ENCODE measurements at regions not wholly inside any gene's neighbourhood (a gene's known extent, or its start where the extent isn't known, plus 50 kb on each side); places are given as distances from the start of the nearest gene placed in this dataset.

GRCh38 chr4:126956184-126956897, 676.4 kb upstream of the INTU start:
- Histone ChIP-seq H3K9me2 (replicated peaks; ENCODE audit: insufficient read depth, low read length) (no peaks in the 10 kb centered on the region), H3K27ac (ENCODE audit: low read length) (no peak overlapping the region), H3F3A (ENCODE audit: insufficient read depth, low read length) (no peaks in the 10 kb centered on the region), H3K79me2 (ENCODE audit: low read length) (no peaks in the 10 kb centered on the region), H3K36me3 (replicated peaks; ENCODE audit: insufficient read depth, low read length) (no peaks in the 10 kb centered on the region), H3K4me2 (ENCODE audit: low read depth, low read length) (no peak overlapping the region), H3K9ac (ENCODE audit: low read length) (no peak overlapping the region), H2AFZ (ENCODE audit: low read length) (no peak overlapping the region), H3K4me3 (ENCODE audit: low read length) (no peak overlapping the region), H3K9me3 (replicated peaks; ENCODE audit: insufficient read depth, low read length) (no peaks in the 10 kb centered on the region), H4K20me1 (ENCODE audit: insufficient read depth, low read length) (no peaks in the 10 kb centered on the region), H3K4me1 (ENCODE audit: low read length) (no peaks in the 10 kb centered on the region), H3K27me3 (replicated peaks; ENCODE audit: insufficient read depth, low read length) (no peaks in the 10 kb centered on the region)
- TF ChIP-seq CTCF (IDR thresholded peaks at IDR 0.05; ENCODE audit: low read length) = no peak
- DNase-seq = no peak

- DNase-seq = no peak
- no peak overlapping the region for H2AFZ ChIP-seq (ENCODE audit: low read length)
- H3K27ac ChIP-seq (ENCODE audit: low read length) = no peak overlapping the region
- no peaks in the 10 kb centered on the region for H3F3A ChIP-seq (ENCODE audit: insufficient read depth, low read length)
- no peaks in the 10 kb centered on the region for H3K4me1 ChIP-seq (ENCODE audit: low read length)
- H4K20me1 ChIP-seq (ENCODE audit: insufficient read depth, low read length) = no peaks in the 10 kb centered on the region
- no peak overlapping the region for H3K4me2 ChIP-seq (ENCODE audit: low read depth, low read length)
- no peaks in the 10 kb centered on the region for H3K27me3 ChIP-seq (replicated peaks; ENCODE audit: insufficient read depth, low read length)
- H3K36me3 ChIP-seq (replicated peaks; ENCODE audit: insufficient read depth, low read length) = no peaks in the 10 kb centered on the region
- H3K9me2 ChIP-seq (replicated peaks; ENCODE audit: insufficient read depth, low read length) = no peaks in the 10 kb centered on the region
- no peaks in the 10 kb centered on the region for H3K9me3 ChIP-seq (replicated peaks; ENCODE audit: insufficient read depth, low read length)
- no peak overlapping the region for H3K4me3 ChIP-seq (ENCODE audit: low read length)
- no peaks in the 10 kb centered on the region for H3K79me2 ChIP-seq (ENCODE audit: low read length)
- TF ChIP-seq CTCF (IDR thresholded peaks at IDR 0.05; ENCODE audit: low read length) (no peak), EZH2phosphoT487 (IDR thresholded peaks at IDR 0.05; ENCODE audit: low read length) (no peak), EZH2 (optimal IDR thresholded peaks at IDR 0.05; ENCODE audit: low read depth, low read length) (no peak)
- H3K9ac ChIP-seq (ENCODE audit: low read length) = no peak overlapping the region
Measured at GRCh38 chr4:126957556-126957955, 675.2 kb upstream of the INTU start.

DNA sequence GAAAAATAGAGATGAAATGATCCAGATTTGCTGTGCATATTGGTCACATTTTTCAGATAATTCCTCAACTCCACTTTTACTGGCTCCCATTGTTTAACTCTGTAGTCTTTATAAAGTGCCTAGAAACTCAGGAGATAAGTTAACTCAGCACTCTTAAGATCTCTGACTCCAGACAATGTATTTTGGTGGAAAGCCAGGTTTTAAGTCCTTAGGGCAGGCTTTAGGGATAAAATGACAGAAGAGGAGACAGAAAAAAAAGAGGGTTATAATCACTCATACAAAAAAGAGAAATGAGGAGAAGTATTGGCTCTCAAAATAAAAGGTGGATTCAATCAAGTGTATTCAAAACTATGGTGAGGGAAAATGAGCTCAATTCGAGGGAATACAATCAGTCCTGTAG, 674.8 kb upstream of the INTU start:
- Histone ChIP-seq H3K9me3 (replicated peaks; ENCODE audit: insufficient read depth, low read length) (no peaks in the 10 kb centered on the region), H3K36me3 (replicated peaks; ENCODE audit: insufficient read depth, low read length) (no peaks in the 10 kb centered on the region), H3K27me3 (replicated peaks; ENCODE audit: insufficient read depth, low read length) (no peaks in the 10 kb centered on the region), H3K9ac (ENCODE audit: low read length) (no peak overlapping the region), H3K4me3 (ENCODE audit: low read length) (no peak overlapping the region), H4K20me1 (ENCODE audit: insufficient read depth, low read length) (no peaks in the 10 kb centered on the region), H3K79me2 (ENCODE audit: low read length) (no peaks in the 10 kb centered on the region), H3K9me2 (replicated peaks; ENCODE audit: insufficient read depth, low read length) (no peaks in the 10 kb centered on the region), H3F3A (ENCODE audit: insufficient read depth, low read length) (no peaks in the 10 kb centered on the region), H3K27ac (ENCODE audit: low read length) (no peak overlapping the region), H3K4me2 (ENCODE audit: low read depth, low read length) (no peak overlapping the region), H3K4me1 (ENCODE audit: low read length) (no peaks in the 10 kb centered on the region), H2AFZ (ENCODE audit: low read length) (no peak overlapping the region)
- TF ChIP-seq EZH2phosphoT487 (IDR thresholded peaks at IDR 0.05; ENCODE audit: low read length) (no peak), CTCF (IDR thresholded peaks at IDR 0.05; ENCODE audit: low read length) (no peak), EZH2 (optimal IDR thresholded peaks at IDR 0.05; ENCODE audit: low read depth, low read length) (no peak)
- DNase-seq = no peak
